RPMI8226 (cell line): ENCODE measurements at regions not wholly inside any gene's neighbourhood (a gene's known extent, or its start where the extent isn't known, plus 50 kb on each side); places are given as distances from the start of the nearest gene placed in this dataset.

ENCODE experiments used
- DNase-seq: peaks from one replicate; pipeline ENCODE4 v3.0.0-alpha.2; 2015

DNA sequence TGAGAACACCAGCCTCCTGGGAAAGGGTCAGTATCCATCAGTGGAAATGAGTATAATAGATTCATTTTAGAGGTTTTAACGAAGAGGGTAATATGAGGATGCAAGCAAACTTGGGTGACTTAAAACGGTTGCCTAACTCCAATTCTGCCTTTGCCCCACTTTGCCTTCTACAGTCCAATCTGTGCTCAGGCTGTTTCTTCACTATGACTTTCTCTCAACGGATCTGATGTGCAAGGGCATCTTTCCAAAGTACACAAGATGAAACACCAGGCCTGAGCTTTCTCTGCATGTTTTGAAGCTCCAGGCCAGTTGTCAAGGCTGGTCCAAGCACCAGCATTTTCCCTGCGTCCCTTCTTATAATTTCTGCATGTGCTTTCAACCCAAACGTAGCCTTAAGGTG is 68.0 kb upstream of the TMEM164 start:
- no peak for DNase-seq

DNA sequence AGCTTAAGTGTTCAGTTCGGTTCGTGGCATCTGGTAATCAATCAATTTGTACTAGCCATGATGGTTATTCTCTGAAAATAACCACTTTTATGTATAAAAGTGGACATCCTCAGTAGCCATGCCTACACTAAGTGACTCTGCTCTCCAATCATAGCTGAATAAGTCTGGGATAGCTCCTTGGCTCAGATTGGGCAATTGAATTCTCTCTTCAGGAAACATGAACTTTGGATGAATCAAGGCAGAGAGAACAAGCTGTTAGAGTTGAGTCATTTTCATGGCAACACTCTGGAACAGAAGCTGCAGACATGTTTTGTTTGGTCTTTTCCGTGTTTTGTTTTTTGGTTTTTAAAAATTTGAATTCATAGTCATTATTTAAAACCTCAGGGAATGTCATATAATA is 66.8 kb upstream of the TMEM164 start:
- DNase-seq, result no peak

DNA sequence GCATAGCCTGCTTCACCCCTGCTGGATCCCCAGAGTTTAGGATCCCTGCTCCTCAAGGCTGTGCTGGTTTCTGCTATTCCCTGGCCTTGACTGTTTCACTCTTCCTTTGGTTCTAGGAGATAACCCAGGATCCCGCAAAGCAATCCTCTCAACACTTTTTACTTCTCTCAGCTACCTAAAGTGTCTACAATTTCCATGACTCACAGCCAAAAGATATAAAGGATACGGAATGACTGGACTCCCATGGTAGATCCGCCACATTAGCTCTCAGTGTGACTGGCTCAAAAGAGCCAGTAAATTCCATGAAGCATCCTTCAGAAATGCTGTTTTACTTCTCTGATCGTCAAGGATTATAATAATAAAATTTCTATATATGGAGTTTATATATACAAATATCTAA is 66.3 kb upstream of the TMEM164 start:
- DNase-seq, result no peak

GRCh38 chrX:109939498-109939897 is 63.4 kb upstream of the TMEM164 start:
- DNase-seq, result no peak

GRCh38 chrX:109940411-109940810 is 62.5 kb upstream of the TMEM164 start:
- DNase-seq, result no peak

DNA sequence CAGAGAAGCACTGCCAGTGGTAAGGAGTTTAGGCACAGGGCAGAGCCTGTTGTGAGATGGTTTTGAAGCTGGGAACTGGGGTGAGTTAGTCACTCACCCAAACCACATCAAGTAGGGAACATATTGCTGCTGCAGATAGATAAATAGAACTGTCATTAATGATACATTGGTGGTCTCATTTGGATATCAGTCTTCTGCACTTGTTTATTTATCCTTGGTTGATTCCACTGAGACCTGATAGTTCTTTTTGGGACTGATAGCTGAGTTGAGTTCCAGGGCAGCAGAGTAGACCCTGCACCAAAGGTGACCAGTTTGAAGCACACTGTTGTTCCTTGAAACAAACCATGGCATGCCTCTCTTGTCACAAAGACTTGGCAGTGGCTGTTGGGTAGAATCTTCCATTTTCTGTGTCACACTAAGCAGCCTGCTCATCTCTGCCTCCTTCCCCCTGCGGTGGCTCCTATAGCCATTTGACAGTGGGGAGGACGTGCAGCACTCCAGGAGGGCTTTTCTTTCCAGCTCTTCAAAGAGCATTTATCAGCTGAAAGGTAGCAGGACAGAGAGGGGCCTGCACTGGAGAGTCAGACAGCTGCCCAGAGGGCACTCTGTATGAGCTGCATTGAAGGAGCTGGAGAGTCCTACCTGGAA is 59.7 kb upstream of the TMEM164 start:
- DNase-seq, result no peak

DNA sequence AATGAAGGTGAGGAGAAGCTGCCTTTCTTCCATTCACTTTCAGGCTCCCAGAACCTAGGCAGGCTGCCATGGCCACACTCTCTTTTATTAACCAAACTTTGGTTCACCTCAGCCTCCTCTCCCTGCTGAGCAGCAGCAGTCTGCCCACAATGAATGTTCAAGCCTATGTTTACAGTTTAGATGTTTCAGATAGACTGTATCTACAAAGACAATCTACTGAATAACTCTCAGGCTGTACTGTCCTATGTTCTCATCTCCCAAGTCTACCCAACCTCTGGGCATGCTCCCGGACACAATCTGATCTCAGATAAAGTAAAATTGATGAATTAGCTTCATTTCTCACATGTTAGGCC is 59.2 kb upstream of the TMEM164 start:
- no peak for DNase-seq

DNA sequence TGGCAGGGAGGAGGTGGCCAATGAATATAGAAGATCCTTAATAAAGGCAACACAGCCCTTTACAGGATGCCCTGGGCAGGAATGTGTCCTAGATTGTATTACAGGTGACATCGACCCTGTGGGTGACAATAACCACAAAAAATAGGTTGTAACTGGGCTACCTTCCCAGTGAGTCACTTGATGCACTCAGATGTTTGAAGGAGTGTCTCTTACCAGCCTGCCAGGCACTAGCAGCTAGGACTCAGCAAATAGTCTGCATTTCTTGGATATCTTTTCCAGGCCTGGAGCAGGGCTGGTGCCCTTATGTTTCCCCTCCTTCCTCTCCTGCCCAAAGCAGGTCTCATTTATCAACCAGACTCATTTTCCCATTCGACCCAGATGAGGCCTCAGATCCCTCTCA is 50.9 kb upstream of the TMEM164 start:
- DNase-seq, result no peak

GRCh38 chrX:109952985-109953905 is 49.7 kb upstream of the TMEM164 start:
- no peak for DNase-seq
